ENCODE measurements at regions not wholly inside any gene's neighbourhood (a gene's known extent, or its start where the extent isn't known, plus 50 kb on each side); places are given as distances from the start of the nearest gene placed in this dataset.

GRCh38 chr5:24271702-24272118 is 373.1 kb downstream of the CDH10 start:
- DNase-seq, result peak; percentile 73

DNA sequence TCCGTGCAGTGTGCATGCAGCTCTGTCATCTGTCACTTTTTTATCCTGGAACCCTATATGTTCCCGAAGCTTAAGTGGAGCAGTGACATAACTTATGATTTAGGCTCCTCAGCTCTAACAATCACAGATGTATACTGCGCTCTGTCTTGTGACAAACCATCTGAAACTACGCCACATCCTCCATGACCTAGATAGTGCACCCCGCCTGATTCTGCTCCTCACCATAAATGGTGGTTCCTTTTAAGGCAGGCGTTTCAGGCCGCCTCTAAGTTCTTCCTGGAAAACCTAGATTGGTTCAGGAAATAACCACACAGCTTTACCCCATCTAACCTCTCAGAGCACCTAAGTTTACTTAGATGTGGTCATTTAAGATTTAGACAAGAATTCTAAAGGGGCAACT is 372.0 kb downstream of the CDH10 start:
- peak; percentile 65 for DNase-seq

DNA sequence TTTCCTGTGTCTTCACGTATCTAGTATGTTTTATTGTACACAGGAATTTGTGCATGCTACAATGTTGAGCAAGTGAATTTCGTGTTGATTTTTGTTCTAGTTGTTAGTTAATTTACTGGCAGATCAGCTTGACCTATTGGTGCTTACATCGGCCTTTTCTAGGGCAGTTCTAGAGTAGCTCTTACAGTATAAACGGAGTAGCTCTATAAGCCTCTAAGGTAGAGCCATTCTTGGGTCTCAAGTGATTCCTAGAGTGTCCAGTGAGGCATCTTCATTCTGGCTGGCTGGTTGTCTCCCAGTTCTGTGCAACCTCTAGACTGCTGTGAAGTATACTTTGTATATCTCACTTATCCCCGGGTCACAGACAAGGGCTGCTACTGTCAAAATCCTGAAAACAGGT is 364.6 kb downstream of the CDH10 start:
- no peak for DNase-seq

DNA sequence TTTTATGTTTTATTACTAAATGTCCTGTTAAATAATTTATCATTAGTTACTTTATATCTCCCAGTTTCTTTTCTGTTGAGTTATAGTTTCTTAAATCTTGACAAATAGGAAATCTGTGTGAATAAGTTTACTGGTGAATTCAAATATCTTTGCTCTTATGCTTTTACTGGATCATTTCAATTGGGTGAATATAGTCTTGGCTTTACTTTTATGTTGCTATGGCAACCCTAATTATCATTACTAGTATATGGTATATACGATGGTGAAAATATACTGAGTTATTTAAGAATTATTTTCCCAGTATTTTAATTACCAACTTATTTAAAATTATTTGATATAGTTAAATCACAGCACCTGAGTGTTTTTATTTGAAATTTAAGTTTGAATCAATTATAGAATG is 363.0 kb downstream of the CDH10 start:
- DNase-seq, result no peak

DNA sequence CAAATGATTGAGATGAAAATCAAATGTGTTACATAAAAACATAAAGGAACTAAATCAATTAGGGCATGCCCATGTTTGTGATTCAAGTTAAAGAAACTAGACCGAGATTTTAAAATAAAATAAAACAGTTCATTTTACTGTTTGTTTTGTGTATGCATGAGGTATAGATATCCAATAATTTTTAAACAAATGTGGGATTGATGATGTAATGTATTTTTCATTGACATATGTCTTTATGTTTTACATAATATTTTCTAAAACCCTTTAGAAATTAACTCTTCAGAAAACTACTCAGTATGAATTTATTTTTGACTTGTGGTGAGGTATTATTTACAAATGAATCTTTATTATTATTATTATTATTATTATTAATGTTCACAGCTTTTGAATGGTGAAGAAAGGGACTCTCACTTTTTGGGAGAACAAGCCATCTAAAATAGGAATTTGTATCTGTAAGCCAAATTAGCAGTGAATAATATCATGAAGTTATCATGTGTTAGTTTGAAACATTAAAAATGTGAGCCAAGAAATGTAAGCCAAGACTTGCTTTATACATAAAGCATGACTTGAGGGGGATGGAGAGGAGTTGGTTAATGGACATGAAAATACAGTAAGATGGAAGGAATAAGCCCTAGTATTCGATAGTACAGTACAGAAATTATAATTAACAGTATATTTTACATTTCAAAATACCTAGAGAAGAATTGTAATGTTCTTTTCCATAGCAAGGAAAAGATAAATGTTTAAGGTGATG is 355.0 kb downstream of the CDH10 start:
- DNase-seq, result no peak

GRCh38 chr5:24290536-24290935 is 354.2 kb downstream of the CDH10 start:
- DNase-seq, result no peak

DNA sequence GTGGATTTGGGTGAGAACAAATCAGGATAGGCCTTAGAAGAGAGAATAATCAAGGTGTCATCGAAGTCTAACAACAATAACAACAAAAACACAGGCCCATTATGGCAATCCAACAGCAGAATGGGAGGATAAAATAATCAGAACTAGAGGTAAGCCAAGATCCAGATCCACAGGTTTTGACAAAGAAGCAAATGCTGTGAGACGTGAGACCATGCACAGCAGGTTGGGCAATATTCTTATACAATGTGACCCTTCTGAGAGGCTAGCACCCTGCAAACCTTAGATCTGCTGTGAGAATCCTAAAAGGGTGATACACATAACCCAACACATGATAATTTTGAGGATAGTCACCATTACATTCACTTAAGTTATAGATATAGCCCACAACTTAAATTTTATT is 352.9 kb downstream of the CDH10 start:
- DNase-seq, result no peak

GRCh38 chr5:24294333-24294732 is 350.4 kb downstream of the CDH10 start:
- no peak for DNase-seq

DNA sequence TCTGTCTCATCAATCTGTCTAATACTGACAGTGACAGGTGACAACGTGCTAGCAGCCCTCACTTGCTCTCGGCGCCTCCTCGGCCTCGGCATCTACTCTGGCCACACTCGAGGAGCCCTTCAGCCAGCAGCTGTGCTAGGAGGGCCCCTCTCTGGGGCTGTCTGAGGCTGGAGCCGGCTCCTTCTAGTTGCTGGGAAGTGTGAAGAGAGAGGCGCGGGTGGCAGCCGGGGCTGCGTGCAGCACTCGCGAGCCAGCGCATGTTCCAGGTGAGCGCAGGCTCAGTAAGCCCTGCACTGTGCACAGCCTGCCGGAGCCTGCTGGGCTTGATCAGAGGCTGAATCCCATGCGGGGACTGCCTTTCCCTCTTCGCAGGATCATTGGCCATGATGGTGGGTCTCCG is 330.7 kb downstream of the CDH10 start:
- no peak for DNase-seq

DNA sequence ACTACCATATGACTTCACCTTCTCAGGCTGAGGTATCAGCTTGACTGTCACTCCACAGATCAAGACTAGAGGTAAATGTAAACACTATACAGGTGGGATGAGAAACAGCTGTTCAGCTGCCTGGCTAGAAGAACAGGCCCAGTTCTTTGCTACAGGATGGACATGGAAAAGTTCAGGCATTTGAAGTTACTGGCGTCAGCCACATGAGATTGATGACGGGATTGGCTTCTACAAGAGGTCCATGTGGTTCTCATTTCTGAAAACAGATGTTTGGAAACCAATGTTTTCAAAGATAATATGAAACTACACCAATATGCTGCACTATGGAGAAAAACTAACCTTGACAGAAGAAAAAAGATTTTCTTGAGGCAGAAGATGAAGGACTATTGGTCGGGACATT is 324.1 kb downstream of the CDH10 start:
- no peak for DNase-seq

DNA sequence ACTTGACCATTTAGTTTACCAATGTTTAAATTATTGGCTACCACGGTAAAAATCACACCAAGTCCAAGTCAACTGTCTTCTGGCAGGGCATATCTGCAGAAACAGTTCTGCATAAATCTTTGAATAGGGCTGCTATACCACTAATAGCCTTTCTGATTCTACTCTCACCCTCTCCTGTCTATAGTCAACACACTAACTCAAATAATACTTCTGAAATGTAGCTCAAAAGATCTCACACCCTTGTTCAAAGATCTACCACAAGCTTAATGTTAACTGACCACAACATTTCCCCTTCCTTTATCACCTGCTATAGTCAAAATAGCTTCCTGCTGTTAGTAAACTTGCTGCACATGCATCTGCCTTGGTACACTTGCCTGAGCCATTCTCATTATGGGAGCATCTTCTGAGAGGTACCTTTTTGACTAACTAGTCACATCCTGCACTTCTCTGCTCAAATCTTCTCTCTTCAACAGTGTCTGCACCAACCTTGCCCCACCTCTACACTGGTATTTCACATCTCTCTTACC is 319.4 kb downstream of the CDH10 start:
- peak; percentile 11 for DNase-seq

DNA sequence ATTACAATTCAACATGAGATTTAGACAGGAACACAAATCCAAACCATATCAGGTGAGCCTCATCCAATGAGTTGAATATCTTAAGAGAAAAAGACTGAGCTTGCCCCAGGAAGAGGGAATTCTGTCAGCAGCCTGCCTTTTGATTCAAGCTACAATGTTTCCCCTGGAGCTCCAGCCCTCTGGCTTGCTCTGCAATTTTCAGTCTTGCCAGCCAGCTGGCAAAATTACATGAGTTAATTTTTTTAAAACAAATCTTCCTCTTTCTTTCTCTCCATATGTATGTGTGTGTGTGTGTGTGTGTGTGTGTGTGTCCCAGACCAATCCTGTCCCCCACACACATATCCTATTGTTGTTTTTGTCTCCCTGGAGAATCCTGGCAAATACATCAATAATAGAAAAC is 313.2 kb downstream of the CDH10 start:
- no peak for DNase-seq

DNA sequence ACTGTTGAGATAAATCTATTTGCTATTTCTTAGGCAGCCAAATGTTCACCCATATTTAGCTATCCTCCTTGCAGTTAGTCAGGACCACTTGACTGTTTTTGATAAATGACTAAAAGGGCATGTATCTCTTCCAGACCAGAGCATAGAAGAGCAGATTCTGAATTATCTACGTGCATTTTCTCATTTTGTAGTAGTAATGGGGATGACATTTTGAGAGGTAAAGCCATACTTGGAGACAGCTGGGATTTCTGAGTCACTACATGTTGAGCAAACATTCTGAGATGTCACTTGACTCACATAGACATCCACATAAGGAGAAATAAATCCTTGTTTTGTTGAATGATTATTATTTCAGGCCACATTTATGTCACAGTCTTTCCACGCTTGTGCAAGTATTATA is 297.6 kb downstream of the CDH10 start:
- DNase-seq, result no peak

DNA sequence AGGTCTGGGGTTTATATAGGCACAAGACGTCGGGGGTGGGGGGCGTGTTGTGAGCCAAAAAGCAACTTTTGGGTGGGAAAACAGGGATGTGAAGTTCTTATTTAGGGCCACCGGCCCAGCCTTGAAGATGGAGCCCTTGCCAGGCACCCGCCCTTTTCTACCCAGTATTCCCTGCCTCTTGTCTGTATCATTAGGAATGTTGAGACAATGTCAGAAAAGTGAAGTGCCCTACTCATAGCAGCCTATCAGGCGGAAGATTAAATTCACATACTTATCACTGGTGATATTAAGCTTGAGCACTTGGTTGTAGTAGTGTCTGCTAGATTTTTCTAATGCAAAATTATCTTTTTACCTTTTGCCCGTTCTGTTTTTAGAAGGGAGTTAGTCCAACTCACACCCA is 293.5 kb downstream of the CDH10 start:
- DNase-seq, result no peak

DNA sequence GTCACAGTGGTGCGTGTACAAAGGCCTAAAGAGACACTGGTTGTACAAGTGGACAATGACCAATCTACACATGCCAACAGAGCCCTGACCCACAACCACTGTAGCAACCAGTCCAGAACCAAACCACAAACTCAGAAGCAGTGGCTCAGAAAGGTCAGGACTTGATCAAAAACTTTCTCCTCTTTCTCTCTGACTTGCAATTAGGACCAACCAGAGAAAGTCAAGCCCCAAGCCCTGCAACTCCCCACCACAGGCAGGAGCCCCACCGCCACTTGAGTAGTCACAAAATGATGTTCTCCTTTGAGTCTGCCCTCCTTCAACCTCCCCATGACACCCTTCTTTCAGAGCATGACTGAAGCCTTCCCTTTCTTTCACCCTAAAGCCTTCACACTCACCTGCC is 291.8 kb downstream of the CDH10 start:
- DNase-seq, result no peak

- no peak for DNase-seq
Observed at GRCh38 chr5:24353611-24354010, 291.2 kb downstream of the CDH10 start.

- no peak for DNase-seq
Observed at GRCh38 chr5:24363789-24364481, 280.8 kb downstream of the CDH10 start.

GRCh38 chr5:24364711-24365110 is 280.1 kb downstream of the CDH10 start:
- no peak for DNase-seq

- DNase-seq, result no peak
Observed at GRCh38 chr5:24365406-24365805, 279.4 kb downstream of the CDH10 start.

- no peak for DNase-seq
Observed at GRCh38 chr5:24367216-24367615, 277.6 kb downstream of the CDH10 start.

- peak; percentile 6 for DNase-seq
Observed at GRCh38 chr5:24368115-24368514, 276.7 kb downstream of the CDH10 start.

GRCh38 chr5:24376210-24376609 is 268.6 kb downstream of the CDH10 start:
- no peak for DNase-seq

DNA sequence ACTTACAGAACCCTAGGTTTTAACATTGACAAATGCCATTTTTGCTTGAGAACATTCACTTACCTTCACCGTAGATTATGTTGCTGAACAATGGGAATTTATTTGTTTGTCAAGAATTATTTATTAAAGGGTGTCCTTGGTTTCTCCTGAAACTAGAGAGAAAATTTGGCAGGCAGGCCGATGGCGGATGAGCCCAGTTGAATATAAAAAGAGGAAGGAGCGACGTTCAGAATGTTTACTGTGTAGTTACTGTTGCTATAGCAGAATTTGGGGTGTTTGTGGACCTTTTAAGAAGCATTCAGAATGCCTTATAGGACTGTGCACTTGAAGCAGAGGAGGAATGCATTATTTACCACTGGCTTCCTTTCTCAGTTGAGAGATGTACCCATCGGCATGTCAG is 268.2 kb downstream of the CDH10 start:
- no peak for DNase-seq

DNA sequence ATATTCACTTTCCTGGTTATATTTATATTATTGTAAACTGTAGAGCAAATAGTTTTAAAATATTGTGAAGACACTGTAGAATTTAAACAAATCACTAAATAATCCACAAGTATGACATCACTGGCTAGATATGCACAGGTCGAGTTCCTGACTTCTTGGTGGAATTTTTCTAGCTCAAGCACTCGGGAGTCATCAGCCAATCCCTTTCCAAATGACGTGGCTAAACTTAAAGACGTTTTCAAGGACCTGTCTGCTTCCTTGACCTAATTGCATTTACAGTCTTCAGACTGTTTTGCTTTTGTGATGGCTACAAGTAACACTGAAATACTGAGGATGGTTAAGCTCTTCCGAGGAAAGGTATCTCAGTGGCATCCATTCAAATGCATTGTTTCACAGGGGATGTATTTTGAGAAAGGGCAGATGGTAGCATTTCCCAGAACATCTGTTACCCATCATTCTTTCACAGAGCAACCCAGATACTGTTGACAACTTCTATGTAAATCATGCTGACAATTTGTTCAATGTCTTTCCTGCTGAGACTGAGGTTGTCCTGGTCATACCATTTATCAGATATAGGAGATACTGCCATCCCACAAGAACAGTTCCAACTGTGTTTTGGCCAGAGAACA is 262.8 kb downstream of the CDH10 start:
- DNase-seq, result no peak

Data from OCI-M1 (cell line).